NCI-H2196 treated with DMSO at 0.1 percent for 48 hours (cell line): ENCODE measurements at regions not wholly inside any gene's neighbourhood (a gene's known extent, or its start where the extent isn't known, plus 50 kb on each side); places are given as distances from the start of the nearest gene placed in this dataset.
"Not testable (repeated sequence)": the region's sequence is repeated elsewhere in the genome, so short reads cannot be mapped to it uniquely, and the experiment has no call there.

Experiments used
- DNase-seq: peaks from one replicate; lab custom pipeline; 2025; ENCODE audit not compliant: unreplicated experiment; lab: John Stamatoyannopoulos, UW

- no peak for DNase-seq
Observed at GRCh38 chr17:14744761-14745473, 444.0 kb downstream of the HS3ST3B1 start.

GRCh38 chr17:14741491-14741890 lies 440.6 kb downstream of the HS3ST3B1 start:
- DNase-seq: no peak

GRCh38 chr17:14739656-14740431 lies 439.0 kb downstream of the HS3ST3B1 start:
- DNase-seq: no peak

GRCh38 chr17:14738652-14738988 lies 437.7 kb downstream of the HS3ST3B1 start:
- DNase-seq: no peak

- DNase-seq: no peak
Observed at GRCh38 chr17:14737984-14738651, 437.2 kb downstream of the HS3ST3B1 start.

GRCh38 chr17:14736631-14737030 lies 435.8 kb downstream of the HS3ST3B1 start:
- DNase-seq: no peak

GRCh38 chr17:14733376-14733775 lies 432.5 kb downstream of the HS3ST3B1 start:
- no peak for DNase-seq

GRCh38 chr17:14732211-14732610 lies 431.3 kb downstream of the HS3ST3B1 start:
- no peak for DNase-seq

GRCh38 chr17:14731591-14731990 lies 430.7 kb downstream of the HS3ST3B1 start:
- DNase-seq: no peak

- DNase-seq: no peak
Observed at GRCh38 chr17:14730821-14731220, 429.9 kb downstream of the HS3ST3B1 start.

- DNase-seq: no peak
Observed at GRCh38 chr17:14725729-14726128, 424.8 kb downstream of the HS3ST3B1 start.

- DNase-seq: no peak
Observed at GRCh38 chr17:14724770-14725169, 423.9 kb downstream of the HS3ST3B1 start.

- not testable (repeated sequence) for DNase-seq
Observed at GRCh38 chr17:14723349-14723748, 422.5 kb downstream of the HS3ST3B1 start.

- DNase-seq: no peak
Observed at GRCh38 chr17:14719942-14720341, 419.1 kb downstream of the HS3ST3B1 start.

- DNase-seq: no peak
Observed at GRCh38 chr17:14717859-14718258, 417.0 kb downstream of the HS3ST3B1 start.

GRCh38 chr17:14715561-14715960 lies 414.7 kb downstream of the HS3ST3B1 start:
- DNase-seq: no peak

GRCh38 chr17:14712611-14713021 lies 411.7 kb downstream of the HS3ST3B1 start:
- no peak for DNase-seq

- DNase-seq: no peak
Observed at GRCh38 chr17:14704121-14704520, 403.2 kb downstream of the HS3ST3B1 start.

- DNase-seq: no peak
Observed at GRCh38 chr17:14701886-14702285, 401.0 kb downstream of the HS3ST3B1 start.

- no peak for DNase-seq
Observed at GRCh38 chr17:14699574-14700185, 398.8 kb downstream of the HS3ST3B1 start.

GRCh38 chr17:14693382-14693781 lies 392.5 kb downstream of the HS3ST3B1 start:
- no peak for DNase-seq

- no peak for DNase-seq
Observed at GRCh38 chr17:14690704-14691103, 389.8 kb downstream of the HS3ST3B1 start.
